SHP77 (cell line): ENCODE measurements at regions not wholly inside any gene's neighbourhood (a gene's known extent, or its start where the extent isn't known, plus 50 kb on each side); places are given as distances from the start of the nearest gene placed in this dataset.
A peak's percentile ranks its signal among the peaks of the same experiment; 100 is the strongest.
"Not testable (repeated sequence)": the region's sequence is repeated elsewhere in the genome, so short reads cannot be mapped to it uniquely, and the experiment has no call there.

Source experiments
- DNase-seq, 2 experiments: peaks; one replicate each; lab custom pipeline; 2025; lab: John Stamatoyannopoulos, UW

DNA sequence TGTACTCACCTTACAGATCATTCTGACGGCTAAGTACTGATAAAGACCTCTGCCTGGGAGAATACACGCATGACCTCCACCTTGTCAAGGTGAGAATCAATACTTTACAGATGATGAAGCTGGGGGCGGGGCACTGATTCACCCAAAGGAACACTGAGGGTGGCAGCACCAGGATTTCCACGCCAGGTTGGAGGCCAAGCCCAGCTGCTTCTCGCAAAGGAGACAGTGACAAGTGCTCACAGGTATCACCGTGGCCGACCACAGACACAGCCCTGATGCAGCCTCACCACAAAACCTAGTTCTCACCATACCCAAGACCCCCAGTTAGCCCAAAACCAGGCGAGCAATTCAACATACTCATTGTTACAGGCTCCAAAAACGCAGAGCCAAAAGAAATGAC lies 434.2 kb downstream of the SOX9 start:
- DNase-seq, result no peak

DNA sequence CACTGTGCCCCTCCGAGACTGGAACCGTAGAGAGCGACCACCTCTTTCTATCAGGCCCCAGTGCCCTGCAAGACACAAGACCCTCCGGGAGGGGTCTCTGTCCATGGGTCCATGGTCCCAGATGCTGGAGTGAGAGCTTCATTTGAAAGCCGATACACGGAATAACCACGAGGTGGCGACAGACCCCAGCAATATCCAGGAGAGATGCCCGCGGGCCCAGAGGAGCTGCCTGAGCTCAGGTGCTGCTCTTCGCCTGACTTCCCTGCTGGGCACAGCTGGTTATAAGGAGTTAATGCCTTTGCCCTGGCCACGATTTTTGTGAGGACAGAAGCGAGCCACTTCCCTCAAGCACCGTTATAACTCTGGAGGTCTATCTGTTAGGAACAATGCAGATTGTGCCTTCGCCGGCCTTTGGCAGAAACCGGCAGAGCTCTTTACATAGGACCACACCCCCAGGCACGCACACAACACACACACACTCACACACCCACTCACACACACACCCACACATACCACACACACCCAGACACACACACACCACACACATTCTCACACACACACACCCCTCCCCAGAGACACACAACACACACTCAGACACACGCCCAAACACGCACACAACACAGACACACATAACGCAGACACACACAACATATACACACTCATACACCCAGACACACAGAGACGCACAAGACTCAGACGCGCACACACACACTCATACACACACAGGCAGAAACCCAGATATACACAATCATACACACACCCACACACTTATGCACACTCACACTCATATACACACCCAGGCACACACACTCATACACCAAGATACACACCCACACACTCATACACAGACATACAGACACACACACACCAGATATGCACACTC lies 436.4 kb downstream of the SOX9 start:
- DNase-seq, result peak; percentile 70 to 72

DNA sequence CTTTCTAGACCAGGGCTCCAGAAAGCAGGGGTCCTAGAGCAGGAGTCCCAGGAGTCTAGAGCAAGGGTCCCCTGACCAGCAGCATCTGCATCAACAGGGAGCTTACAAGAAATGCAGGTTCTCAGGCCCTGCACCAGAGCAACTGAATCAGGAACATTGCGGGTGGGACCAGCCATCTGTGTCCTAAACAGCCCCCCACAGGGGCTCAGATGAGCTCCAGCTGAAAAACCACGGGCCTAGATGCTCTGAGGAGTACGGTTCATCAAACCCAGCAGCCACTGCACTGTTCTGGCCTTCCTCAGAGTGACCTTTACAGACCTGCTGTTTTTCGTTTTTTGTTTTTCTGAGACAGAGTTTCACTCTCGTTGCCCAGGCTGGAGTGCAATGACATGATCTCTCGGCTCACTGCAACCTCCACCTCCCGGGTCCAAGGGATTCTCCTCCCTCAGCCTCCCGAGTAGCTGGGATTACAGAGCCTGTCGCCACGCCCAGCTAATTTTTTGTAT lies 438.2 kb downstream of the SOX9 start:
- DNase-seq, result no peak

DNA sequence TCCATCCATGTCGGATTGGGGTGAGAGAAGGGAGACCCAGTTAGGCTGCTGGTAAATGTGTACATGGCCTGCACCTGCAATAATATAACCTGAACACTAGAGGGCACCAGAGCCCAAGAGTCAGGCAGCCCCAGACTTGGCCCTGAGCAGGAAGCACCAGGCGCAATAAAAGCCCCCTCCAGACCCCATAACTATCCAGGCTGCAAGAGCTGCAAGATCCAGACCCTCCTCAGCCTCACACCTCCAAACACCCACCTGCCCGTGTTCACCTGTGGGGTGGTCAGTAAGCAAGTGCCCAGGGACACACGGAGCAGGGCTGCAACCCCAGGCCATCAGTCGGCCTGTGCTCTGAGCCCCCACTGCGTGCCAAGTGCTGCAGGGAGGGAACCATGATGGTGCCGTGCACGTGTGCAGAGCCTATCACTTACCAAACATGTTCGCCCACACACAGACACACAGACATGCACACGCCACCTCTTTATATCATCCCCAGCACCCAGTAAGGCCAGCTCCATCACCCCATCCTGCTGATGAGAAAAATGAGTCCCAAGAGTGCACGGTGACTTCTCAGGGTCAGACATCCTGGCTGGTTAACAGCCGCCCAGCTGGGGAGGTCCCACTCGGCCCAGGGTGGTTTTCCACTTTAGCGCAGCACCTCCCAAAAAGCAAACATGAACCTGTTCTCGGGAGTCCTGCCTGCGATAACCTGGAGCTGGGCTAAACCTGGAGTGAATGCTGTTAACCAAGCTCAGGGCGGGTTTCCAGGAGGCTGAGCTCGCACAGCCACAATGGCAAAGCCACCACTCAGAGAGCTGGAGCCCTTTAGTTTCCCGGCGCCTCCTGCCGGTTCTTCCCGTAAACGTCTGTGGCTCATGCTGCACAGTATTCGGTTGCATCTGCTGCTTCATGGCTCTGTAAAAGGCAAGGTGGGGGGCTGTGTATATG lies 439.8 kb downstream of the SOX9 start:
- DNase-seq, result peak; percentile 73 to 77

DNA sequence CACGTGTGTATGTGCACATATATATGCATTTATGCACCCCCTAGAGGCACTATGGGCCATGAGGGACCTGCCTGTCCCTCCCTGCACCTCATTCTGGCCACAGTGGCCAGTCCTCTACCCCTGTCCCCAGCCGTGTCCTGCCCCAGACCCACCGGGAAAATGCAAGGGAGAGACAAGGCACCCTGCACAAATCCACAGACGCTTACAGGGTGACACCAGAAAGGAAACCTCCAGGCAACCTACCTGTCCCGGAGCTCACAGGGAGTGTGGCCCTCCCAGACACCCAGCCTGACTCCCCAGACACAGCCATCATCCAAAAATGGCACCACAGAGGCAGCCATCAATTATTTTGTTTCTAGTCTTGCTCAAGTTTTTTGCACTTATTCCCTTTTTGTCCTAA lies 440.4 kb downstream of the SOX9 start:
- no peak for DNase-seq

DNA sequence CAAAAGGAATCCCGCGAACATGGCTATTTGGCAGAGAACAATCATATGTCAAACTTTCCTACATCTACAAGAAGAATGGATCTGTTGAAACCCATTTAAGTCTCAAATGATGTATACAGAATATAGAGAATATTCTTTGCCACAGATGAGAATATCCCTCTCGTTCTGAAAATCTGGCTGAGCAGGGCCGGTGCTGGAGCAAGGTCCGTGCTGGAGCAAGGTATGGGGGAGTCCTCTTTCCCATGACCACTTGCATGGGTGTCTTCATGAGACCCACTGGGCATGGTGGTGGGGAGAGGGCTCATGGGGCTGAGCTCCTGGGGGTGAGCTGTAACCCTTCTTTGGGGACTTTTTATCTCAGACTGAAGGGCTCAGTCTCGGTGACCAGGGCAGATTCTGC lies 440.9 kb downstream of the SOX9 start:
- no peak for DNase-seq

DNA sequence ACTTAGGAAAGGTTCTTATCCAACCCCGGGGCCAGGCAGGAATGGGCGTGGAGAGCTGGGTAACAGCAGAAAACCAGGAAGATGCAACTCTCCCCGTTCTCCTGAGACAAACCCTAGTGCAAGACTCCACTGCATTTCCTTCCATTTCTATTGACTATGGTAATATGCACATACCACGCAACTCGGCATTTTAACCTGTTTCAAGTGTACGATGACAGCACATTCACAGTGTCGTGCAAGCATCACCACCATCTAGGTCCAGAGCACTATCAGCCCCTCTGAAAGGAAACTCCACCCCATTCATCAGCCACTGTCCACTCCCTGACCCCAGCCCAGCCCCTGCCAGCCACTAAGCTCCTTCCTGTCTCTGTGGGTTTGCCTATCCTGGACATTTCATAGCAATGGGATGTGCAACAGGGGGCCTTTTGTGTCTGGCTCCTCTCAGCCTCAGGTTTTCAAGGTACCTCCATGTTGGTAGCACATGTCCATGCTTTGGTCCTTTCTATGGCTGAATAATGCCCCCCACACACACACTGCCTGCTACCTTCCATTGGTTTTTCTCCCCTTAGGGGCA lies 441.9 kb downstream of the SOX9 start:
- DNase-seq, result no peak

DNA sequence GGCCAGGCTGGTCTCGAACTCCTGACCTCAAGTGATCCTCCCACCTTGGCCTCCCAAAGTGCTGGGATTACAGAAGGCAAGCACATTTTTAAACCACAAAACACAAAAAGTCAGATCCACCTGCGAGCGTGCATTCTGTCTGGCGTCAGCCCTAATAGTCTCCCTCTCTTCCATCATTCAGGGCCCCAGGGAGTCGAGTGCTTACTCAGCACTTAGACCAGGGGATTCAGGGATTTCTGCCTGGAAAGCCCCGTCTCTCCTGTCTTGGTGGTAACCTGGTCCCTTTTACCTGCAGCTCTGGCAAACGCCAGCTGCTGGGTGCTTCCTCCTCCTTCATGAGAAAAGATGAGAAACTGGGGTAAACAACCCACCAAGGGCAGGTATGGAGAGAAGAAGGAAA lies 443.1 kb downstream of the SOX9 start:
- DNase-seq, result no peak

DNA sequence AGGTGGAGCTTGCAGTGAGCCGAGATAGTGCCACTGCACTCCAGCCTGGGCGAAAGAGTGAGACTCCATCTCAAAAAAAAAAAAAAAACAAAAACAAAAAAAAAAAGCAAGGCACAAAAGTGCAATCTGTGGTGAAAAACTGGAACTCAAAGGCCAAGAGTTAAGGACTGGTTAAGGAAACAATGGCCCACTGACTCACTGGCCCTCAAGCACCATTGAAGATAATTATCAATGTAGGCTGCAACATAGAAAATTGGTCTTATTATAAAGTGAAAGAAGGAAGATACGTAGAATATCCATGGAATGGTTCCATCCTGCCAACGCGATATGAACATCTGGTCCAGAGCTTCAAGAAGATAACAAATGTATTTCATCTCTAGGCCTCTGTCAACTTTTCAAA lies 444.2 kb downstream of the SOX9 start:
- DNase-seq, result no peak

DNA sequence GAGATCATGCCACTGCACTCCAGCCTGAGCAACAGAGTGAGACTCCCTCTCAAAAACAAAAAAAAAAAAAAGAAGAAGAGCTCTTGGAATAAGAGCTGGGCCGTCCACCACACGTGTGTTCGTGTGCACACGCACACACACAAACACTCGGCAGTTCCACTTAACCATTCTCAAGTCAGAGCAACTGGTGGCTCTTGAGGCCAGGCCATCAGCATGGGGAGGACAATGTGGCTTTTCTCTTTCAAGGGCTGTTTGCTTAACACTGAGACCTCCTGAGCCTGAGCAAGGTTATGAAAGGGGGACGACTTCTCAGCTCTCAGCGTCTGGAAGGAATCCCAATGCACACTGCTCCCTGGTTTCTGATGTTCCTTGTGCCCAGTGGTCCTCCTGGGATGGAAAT lies 444.9 kb downstream of the SOX9 start:
- no peak for DNase-seq

DNA sequence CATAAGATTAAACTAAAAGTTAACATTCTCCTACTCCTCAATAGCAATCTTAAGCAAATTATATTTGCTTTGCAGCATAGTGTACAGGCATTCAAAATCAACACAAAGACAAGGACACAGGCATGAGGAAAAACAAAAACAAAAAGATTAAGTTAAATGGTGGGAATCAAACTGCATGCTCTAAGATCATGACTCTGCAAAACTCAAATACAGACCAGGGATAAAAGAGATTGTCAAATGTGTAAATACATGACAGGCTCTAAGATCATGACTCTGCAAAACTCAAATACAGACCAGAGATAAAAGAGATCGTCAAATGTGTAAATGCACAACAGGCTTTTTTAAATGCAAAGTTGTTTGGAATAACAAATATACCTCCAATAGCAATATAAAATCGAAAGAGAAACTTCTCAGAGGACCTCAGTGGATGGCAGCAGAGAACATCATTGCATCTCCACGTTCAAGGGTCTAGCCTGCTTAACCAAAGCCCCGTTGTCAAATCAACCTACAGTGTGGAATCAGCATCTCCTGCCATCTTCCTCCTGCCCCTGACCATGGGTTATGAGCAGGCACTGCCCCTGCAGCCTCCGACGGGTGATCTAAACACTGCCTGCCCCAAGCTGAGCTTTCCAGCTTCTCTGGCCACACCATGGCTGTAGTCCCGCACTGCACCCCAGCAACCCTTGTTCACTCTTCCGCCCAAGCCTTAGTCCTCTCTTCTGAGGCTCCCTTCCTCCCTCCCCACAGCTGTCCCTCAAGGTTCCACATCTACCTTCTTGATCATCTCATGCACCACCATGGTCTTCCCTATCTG lies 446.1 kb downstream of the SOX9 start:
- DNase-seq, result no peak

DNA sequence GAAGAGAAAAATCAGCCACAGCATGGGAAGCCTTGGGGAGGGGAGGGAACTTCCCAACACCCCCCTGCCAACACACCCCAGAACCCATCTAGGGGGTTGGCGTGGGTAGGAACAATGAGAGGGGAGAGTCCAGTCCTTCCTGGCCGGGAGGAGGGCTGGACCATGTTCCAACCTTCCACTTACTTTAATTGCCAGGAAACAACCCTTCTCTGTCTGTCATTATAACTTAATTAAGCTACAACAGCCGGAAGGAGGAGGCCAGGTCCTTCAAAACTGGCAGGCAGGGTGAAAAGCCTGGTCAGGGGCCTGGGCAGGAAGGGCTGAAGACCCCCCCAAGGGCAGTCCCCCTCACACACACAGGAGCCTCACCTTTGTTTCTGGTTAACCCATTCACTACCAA lies 447.0 kb downstream of the SOX9 start:
- DNase-seq, result no peak

DNA sequence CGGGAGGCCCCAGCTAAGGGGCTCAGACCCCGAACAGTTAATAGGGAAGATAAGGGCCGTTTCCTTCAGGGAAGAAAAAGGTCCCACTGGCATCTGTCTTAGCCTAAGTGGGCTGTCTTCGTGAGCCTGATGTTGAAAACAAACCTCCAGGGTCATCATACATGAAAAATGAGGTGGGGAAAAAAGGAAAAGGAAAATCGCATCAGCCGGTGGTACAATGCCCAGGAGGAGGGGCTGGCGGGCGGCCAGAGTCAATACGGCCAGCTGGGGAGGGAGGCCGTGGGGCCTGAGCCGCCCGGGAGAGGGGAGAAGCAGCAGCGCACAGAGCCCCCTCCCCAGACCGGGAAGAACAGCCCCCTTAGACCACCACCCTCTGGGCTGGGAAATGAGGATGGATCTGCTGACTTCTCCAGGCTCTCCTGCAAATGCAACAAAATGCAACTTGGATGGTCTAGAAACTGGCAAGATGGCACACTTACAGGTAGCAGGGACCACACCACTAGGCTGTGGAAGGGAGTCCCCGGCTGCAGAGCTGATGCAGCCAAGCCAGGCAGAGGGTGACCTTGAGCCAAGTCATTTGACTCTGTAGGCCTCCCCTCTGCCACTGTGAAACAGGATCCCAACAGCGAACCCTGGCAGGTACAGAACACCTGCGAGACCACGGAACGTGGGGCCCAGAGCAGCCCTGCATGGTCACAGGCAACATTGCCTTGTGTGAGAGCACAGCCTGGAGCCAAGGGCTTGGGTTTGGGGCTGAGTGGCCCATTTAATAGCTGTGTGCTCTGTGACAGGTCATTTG lies 448.5 kb downstream of the SOX9 start:
- peak; percentile 34 to 55 for DNase-seq

DNA sequence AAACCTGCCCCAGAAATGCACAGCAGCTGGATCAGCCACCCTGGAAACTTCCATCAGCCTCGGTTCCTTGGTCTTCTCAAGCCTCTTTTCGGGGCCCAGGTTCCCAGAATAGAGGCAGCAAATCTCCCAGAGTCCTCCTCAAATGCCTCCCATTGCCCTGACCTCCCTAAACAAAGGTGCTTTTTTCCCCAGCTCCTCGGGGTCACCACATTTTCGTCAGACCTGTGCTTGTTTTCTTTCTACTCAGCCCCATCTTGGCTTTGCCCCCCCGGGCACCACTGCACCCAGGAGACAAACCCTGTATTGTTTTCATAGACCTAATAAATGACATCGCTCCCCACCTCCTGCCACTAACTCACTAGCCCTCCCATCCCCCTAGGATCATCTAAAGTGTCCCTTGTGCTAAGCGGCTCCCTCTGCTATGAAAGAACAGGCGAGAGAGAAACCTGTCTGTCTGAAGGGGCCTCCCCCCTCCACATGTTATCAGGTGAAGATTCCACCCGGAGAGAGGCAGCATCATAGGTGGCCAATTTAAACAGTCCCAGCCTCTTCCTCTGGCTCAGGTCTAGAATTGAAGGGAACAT lies 451.1 kb downstream of the SOX9 start:
- DNase-seq, result no peak

DNA sequence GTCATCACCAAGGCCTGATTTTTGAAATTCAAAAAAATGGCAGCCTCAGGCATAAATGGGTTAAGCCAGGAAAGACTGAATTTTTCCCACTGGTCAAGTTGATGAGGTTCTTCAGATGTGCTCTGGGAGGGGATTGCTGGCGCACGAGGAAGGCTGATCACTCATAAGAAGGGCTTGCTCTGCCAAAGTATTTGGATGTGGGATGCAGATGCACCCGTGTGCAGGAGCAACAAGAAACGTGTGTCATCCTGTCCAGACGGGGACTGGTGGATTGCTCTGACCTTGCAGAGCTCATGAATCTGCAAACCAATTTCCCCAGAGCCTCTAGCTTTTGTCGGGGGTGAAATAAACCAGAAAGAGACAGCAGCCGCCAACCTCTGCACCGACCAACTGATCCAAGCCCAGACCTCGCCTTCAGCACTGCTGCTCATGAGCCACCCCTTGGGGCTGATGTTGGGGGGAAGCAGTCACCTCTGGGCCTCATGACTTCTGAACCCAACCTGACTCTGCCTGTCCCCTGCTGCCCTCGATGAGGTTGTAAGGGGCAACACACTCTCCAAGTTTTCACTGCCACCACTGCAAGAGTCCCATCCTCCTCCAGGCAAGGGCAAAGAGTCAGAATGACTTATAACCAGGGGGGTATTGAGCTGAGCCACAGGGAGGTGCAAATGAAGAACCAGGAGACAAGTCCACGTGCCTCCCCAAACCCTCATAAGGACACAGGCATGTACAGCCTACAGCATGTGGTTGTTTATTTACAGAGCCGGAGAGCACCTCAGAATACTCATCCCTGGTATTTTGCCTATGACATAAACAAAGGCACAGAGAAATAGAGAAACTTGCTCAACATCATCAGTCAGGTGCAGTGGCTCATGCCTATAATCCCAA lies 452.0 kb downstream of the SOX9 start:
- DNase-seq, result no peak

DNA sequence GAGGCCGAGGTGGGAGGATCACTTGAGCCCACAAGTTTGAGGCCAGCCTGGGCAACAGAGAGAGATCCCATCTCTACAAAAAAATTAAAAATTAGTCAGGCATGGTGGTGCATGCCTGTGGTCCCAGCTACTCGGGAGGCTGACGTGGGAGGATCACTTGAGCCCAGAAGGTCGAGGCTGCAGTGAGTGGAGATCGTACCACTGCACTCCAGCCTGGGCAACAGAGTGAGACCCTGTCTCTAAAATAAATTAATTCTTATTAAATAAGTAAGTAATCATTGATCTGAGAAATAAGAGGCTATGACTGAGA lies 452.6 kb downstream of the SOX9 start:
- not testable (repeated sequence) for DNase-seq

DNA sequence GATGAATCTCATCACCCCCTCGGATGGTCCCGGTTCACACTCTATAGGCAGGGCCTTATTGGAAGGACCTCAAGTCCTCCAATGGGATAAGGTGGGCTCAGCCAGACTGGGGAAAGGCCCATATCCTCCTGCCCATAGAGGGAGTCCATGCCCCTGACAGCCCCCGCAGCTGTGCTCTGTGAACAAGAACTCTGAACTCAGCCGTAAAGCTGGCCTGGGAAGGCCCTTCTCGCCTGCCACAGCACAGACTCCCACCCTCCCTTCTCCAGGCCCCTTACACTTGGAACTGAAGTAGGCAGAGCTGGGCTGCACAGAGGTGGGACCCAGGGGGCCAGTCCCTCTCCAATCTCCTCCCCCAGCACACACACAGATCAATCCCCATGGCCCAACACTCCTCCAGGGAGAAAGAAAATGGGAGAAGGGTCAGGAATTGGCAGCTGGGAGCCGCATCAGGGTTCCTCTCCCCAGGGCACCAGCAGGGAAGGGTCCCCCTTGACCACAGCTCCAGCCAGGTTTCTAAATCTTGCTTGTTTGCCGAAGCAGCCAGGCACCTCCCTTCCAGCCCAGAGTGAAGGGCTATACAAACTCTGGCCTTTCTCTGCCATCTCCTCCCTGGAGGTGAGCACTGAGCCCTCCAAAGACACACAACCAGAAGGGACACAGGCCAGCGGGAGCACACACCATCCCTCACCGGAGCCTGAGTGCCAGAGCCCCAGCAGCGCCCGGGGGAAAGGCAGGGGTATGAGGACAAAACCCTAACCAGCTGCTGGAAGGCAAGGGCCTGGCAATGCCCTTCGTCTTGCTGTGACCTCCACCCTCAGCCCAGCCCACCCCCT lies 454.1 kb downstream of the SOX9 start:
- no peak for DNase-seq

DNA sequence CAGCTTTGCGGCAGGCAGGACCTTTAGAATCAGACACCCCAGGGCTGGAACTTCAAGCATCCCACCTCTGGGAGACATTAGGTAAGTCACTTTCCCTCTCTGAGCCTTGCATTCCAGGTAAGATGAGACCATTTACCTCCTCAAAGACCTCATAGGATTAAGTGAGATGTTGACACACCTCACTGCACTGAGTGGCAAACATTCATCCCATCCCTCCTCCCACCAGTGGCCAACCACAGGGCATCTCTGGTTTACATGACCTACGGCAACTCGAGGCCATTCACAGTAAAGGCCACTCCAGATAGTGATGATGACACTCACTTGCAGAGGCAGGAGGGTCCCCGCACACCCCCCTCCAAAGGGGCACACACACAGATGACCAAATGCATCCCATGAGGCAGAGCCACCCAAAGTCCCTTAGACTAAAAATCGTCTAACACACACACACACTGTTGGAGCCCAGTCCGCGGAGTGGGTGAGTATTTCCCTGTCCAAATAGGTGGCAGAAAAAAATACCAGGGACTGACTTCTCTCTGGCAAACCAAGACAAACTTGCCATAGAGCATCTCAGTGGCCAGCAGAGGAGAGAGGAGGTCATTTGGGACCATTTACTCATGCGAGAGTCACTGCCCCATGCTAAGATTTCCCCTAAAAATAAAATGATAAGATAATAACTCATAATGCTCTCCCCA lies 454.9 kb downstream of the SOX9 start:
- DNase-seq, result no peak
